ENCODE measurements at regions not wholly inside any gene's neighbourhood (a gene's known extent, or its start where the extent isn't known, plus 50 kb on each side); places are given as distances from the start of the nearest gene placed in this dataset.

DNA sequence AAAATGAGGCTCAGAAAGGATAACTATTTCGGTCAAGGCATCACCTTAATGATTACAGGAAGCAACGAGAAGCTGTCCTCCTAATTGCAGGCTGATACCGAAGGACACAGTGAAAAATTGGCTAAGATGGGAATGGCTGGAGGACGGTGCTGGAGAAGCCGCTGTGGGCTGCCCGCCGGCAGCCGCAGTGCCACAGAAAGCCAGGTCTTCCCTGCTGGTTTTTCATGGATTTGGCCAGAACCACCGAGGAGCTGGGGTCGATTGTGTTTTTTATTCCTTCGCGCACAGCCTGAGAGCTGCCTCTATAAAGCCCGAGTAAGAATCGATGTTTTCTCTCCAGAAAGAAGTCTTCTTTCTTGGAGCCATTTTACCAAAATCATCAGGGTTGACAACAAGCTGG is 1484.2 kb downstream of the BRD1 start:
- DNase-seq, result no peak

DNA sequence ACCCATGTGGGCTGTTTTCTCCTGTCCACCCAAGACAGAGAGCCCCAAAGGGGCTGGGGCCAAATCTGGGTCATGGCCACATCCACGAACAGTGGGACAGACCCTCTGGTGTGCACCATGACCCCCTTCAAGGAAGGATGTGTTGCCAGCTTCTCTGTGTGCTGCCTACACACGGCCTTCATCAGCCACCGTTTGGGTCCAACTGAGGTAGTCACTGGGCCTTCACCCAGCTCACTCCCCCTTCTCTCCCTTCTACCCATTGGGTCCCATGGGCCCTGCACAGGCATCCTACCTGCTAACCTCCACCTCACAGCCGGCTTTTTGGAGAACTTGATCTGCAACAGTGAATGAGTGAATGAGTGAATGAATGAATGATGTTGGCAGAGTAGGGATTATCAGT is 1484.9 kb downstream of the BRD1 start:
- DNase-seq, result no peak

- DNase-seq, result no peak
Observed at GRCh38 chr22:48342016-48342415, 1485.7 kb downstream of the BRD1 start.

DNA sequence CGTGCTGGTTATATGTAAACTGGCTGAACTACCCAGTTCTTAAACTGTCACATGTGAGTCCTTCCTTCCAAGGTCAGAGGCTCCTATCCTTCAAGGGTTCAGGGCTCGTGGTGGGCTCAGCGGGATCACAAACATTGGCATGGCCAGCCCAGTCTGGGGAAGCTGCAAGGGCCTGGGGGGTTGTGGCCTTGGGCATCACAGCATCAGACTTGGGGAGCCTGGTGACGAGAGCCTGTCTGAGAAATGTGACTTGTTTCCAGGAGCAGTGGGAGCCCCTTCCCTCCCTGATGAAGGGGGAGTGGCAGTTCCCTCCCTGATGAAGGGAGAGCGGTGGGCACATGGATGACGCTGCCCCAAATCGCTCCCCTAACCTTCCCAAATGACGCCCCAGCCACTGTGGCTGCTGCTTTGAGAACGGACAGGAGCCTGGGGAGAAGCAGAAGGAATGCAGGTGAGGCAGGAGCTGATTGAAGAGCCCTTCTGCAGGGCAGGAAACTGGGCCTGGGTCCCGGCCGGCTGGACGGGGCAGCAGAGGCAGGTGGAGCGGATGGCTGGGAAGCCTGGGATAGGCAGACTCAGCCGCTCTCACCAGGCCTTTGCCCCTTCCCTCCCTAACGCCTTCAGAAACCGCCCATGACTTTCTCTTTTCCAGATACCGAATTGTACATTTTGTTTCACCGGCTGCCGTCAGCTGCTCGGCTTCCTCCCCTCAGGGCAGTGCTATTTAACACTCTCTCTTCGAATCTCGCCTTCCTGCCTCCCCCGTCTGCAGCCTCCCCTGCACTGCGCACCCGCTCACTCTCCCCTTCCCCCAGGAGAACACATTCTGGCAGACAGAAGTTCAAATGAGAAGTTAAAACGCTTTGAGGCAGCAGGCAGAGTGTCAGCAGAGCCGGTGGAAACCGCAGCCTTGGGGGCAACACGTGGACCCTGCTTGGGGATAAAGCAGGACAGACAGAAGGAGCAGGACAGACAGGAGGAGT is 1486.7 kb downstream of the BRD1 start:
- no peak for DNase-seq

DNA sequence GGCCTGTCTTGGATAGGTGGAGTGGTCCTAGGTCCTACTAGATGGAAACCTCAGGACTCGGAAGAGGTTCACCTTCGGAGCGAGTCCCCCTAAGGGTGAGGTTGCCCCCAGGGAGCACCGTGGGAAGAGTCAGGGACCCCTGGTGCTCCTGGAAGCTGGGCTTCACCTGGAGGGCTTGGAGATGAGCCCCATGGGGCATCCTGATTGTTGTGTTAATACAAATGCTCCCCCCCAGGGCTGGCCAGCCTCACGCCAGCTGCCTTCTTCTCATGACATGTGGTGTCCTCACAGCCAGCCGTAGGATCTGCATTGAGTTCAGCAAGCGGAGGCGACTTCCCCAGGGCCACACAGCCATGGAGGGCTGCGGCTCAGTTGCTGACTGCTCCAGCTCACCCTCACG is 1487.5 kb downstream of the BRD1 start:
- no peak for DNase-seq

GRCh38 chr22:48338793-48339705 is 1488.6 kb downstream of the BRD1 start:
- no peak for DNase-seq

DNA sequence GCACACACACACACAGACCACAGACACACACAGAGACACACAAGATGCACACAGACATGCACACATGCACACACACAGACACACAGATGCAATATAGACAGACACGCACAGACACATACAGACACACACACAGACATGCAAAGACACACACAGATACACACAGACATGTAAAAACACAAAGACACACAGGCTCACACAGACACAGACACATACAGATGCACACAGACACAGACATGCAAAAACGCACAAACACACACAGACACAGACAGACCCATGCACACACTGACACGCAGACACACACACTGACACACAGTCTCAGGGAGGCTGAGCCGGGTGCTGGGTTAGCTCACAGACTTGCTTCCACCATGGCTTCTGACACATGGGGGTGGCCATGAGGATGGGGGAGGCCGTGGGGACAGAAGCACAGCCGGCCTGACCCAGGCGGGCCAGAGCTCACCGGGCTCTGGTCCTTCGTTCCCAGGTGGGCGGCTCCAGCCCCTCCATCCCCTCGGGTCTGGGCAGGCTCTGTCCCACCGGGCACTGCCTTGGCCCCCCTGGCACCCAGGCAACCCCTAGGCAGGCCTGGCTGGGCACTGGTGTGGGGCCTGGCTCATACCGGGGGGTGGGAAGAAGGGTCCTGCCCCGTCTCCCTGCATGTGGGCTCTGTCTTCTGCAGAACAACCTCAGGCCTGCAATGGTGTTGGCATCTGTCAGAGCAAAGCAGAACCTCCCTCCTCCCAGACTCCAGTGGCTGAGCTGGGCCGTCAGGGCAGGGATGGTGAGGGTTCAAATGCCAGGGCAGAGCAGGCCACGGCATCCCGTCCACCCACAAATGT is 1489.5 kb downstream of the BRD1 start:
- no peak for DNase-seq

GRCh38 chr22:48336339-48337060 is 1491.2 kb downstream of the BRD1 start:
- no peak for DNase-seq

GRCh38 chr22:48335442-48336139 is 1492.1 kb downstream of the BRD1 start:
- DNase-seq, result no peak

GRCh38 chr22:48334971-48335370 is 1492.7 kb downstream of the BRD1 start:
- no peak for DNase-seq

DNA sequence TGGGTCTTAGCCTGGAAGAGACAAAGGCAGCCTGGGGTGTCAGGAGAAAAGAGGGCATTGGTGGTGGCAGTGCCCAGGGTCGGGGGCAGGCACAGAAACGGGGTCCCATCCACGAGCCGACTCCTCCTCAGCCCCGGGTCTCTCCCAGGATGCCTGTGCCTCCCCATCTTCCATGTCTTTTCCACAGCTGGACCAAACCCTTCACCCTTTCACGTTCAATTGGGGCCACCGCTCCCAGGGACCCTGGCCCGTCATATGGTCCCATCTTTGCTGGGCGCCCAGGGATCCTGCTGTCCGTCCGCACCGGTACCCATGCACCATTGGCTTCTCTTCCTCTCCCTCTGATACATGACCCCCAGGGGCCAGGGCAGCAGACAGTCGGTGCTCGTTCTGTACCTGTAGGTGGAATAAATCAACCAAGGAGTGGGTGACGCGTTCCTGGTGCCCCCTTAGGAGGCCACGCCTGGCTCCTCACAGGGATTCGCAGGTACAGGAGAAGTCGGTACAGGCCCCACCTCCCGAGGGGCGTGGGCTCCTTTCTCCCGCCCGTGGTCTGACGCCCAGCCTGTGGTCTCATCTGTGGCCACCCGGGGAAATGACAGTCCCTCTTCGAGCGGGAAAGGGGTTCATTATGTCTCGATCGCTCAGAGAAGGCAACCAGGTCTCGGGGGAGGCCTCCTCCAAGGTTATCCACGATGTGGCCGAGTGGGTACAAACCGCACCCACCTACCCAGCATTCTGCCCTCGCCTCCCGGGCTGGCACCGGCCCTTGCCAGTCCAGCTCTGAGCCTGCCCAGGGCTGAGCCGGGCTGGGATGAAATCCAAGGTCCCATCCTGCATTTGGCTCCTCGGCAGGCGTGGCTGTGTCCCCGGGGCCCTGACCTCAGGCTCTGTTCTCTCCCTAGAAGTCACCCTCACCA is 1493.6 kb downstream of the BRD1 start:
- DNase-seq, result no peak

DNA sequence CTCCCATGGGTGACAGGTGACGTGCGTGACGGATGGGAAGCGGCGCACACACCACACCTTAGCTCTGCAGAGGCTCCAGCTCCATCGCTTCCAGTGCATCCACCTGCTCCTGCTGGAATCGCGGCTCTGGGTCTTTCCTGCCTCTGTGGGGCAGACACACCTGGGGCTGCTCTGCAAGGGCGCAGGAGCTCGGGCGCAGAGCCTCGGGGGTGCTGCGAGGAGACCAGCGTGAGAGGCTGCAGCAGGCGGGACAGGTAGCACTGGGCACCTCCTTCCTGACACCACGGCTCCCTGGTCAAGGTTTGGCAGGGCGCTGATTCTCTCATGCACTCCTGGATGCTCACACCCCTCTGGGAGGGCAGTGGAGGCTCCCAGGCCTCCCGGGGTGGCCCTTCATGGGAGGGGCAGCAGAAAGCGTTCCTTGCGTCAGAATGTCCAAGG is 1494.3 kb downstream of the BRD1 start:
- no peak for DNase-seq

DNA sequence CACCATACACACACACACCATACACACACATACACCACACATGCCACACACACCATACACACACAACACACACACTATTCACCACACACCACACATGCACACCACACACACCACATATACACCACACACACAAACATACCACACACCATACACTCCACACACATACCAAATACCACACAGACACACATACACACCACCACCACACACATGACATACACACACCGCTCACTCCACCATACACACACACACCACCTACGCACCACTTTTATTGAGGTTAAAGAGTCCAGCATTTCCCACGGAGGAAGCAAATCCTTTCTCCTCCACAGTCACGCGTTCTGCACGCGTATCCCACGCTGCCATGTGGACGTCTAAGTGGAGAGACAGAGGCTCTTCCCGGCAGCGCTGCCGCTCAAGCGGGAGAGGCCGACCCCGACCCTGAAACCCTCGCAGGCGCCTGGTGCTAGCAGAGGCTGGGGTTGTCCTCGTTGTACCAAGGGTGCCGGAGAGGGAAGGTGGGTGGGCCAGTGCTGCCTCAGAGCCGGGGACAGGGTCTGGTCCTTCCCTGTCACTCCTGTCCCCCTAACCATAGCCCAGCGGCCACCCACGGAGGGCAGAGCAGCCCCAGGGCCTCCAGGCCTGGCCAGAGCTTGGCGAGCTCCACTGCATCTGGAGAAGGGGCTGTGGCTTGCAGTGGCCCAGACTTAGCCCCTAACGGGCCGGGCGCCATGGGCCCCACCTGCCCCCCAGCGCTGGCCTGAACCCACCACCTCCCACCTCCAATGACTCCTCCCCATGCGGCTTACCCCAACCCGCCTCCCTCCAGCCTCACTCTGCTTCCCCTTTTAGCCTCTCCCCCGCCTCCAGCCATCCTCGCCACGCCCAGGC is 1495.0 kb downstream of the BRD1 start:
- no peak for DNase-seq

GRCh38 chr22:48331691-48332220 is 1495.9 kb downstream of the BRD1 start:
- no peak for DNase-seq

DNA sequence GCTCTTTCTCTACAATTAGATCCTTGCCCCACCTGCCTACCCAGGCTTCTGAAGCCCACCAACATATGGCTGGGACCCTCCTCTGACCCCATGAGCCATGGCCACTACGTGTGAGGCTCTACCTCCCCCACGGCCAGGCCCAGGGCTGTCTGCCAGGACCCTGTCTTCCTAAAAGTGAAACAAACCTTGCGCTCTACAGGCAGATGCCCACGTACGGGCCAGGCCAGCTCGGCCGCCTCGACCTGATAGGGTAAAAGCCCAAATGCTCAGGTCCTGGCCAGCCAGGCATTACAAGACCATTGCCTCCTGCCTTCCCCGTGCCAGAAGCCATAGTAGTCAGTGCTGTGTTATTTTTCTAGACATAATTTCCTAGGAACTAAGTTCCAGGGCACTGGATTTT is 1496.4 kb downstream of the BRD1 start:
- no peak for DNase-seq

DNA sequence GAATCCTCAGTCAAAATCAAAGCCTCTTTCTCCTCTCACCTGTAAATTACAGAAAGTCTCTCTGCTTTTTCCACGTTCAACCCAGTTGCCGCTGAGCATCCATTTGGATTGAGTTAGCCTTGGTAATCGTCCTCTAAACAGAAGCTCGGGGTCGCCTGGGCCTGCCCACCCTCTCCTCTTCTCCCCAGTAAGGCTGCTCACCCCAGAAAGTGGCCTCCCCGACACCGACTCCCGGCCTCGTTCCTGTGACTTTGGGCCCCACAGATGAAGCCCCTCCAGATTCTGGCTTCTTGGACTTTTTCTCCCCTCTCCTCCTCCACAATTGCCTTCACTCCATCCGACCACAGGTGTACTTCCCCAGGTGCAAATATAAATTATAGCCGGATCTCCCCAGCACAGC is 1500.0 kb downstream of the BRD1 start:
- no peak for DNase-seq

DNA sequence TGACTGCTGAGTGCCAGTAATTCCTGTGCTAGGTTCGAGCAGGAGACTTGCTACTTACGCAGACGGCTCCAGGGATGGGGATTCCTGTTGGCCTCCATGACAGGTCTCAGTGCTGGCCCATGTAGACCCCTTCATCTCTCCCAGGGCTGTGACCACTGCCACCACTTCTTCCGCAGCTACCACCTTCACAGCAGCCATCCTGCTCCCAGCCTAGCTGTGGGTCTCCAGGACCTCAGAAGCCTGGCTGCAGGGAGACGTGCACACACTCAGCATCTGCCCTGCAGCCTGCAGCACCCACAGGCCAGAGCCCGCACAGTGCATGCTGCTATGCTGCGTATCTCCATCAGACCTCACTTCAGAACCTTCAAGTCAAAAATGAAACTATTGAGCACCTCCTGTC is 1503.9 kb downstream of the BRD1 start:
- DNase-seq, result no peak

DNA sequence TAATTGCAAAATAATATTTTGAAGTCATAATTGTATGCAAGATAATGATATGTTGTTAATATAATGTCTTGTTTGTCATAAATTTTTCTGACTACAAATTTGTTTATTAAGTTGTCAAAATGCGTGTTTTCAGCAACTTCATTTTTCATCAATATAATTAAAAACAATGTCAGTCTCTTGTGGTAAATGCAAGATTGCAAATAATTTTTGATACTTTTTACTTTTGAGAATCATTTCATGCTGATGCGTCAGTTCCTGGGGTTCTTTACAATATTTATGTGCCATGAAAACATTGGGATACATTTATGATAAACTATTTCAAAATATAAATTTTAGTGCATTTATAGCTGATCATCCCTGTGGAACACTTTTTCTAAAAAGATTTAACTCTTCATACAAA is 1504.8 kb downstream of the BRD1 start:
- DNase-seq, result no peak

DNA sequence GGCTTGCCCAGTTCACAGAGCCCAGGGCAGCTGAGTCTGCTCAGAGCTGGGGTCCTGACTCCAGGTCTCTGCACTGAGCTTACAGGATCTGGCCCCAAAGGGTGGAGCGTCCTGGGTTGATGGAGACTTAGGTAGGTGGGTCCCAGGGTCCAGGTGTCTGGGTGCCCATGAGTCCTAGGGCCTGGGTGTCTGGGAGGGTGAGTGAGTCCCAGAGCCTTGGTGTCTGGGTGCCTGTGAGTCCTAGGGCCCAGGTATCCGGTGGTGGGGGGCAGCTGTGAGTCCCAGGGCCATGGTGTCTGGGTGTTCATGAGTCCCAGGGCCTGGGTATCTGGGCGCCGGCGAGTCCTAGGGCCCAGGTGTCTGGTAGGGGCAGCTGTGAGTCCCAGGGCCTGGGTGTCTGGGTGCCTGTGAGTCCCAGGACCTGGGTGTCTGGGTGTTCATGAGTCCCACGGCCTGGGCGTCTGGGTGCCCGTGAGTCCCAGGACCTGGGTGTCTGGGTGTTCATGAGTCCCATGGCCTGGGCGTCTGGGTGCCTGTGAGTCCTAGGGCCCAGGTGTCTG is 1505.6 kb downstream of the BRD1 start:
- DNase-seq, result no peak
